ENCODE measurements at regions not wholly inside any gene's neighbourhood (a gene's known extent, or its start where the extent isn't known, plus 50 kb on each side); places are given as distances from the start of the nearest gene placed in this dataset.

DNA sequence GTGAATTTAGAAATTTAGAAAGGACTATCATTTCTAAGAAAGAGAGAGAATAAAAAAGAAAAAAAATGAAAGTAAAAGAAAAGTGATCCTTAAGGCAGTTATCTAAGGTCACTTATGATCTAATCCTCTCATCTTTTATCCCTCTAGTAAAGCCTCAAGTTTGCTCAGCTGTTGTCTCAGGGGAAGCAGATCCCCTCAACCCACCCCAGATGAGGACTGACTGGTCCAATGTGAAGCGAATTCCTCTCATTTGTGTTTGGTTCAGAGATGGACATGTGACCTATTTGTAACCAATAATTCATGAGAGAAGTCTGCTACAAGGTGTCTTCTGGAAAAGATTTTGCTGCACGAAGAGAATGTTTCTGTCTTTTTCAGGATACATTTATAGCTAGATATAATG lies 1591.3 kb downstream of the ADGRL3 start:
- H4K20me1 ChIP-seq (ENCODE audit: control insufficient read depth, insufficient read depth, insufficient read length), result no peaks in the 10 kb centered on the region
- no peak overlapping the region for H4K5ac ChIP-seq (ENCODE audit: insufficient read length, low read depth, low read length)
- H3K36me3 Mint-ChIP-seq (ENCODE audit: insufficient read depth in 1 of 3, low read depth in 3 of 3), result no peaks in the 10 kb centered on the region
- H3K79me1 ChIP-seq (ENCODE audit: insufficient read depth, low read depth, low read length, poor library complexity, severe bottlenecking), result no peaks in the 10 kb centered on the region
- no peak overlapping the region for H3K18ac ChIP-seq (ENCODE audit: insufficient read length, low read depth, low read length)
- no peak overlapping the region for H3K27ac ChIP-seq (ENCODE audit: insufficient read length, low read depth, low read length)
- no peak overlapping the region for H4K91ac ChIP-seq (ENCODE audit: insufficient read length, low read depth, low read length)
- H3K23ac ChIP-seq (ENCODE audit: insufficient read length, low read depth, low read length), result no peak overlapping the region
- no peak overlapping the region for H2BK120ac ChIP-seq (ENCODE audit: low read depth, low read length, poor library complexity, severe bottlenecking)
- H3K4me3 Mint-ChIP-seq, result no peak overlapping the region
- H3K56ac ChIP-seq (ENCODE audit: insufficient read length, low read depth, low read length), result no peak overlapping the region
- H3K79me2 ChIP-seq (ENCODE audit: insufficient read depth, low read length), result no peaks in the 10 kb centered on the region
- no peak overlapping the region for H2BK5ac ChIP-seq (ENCODE audit: insufficient read length, low read length)
- H3K4ac ChIP-seq (ENCODE audit: low read depth, low read length), result no peak overlapping the region
- no peak overlapping the region for H3K27ac Mint-ChIP-seq
- H2BK20ac ChIP-seq (ENCODE audit: low read depth, low read length, poor library complexity, severe bottlenecking), result no peak overlapping the region
- no peaks in the 10 kb centered on the region for H3K4me1 Mint-ChIP-seq
- WGBS (ENCODE audit: extremely low coverage, insufficient read length, low lambda C conversion rate), result no CpG with 5 or more reads among the region's 2 CpGs
- H3K9ac ChIP-seq (ENCODE audit: extremely low read depth, insufficient read length, low read length), result no peak overlapping the region
- H2AFZ ChIP-seq (ENCODE audit: low read length), result no peak overlapping the region
- no peaks in the 10 kb centered on the region for H3K9me3 Mint-ChIP-seq
- no peaks in the 10 kb centered on the region for H3K9me3 ChIP-seq (ENCODE audit: control insufficient read depth, low read depth, low read length)
- H2BK12ac ChIP-seq (ENCODE audit: insufficient read length, low read depth, low read length), result no peak overlapping the region
- no peak overlapping the region for H3T11ph ChIP-seq (ENCODE audit: low read length)
- H3K14ac ChIP-seq (ENCODE audit: insufficient read depth, low read length), result no peak overlapping the region
- DNase-seq, result no peak
- H2AK5ac ChIP-seq (ENCODE audit: insufficient read length, low read length), result no peak overlapping the region
- H3K23me2 ChIP-seq (ENCODE audit: insufficient read length, low read depth, low read length, poor library complexity, severe bottlenecking), result no peaks in the 10 kb centered on the region
- no peaks in the 10 kb centered on the region for H3K4me1 ChIP-seq (ENCODE audit: insufficient read depth, low read length)
- no peaks in the 10 kb centered on the region for H3K27me3 ChIP-seq (ENCODE audit: insufficient read depth, low read length)
- H2BK15ac ChIP-seq (ENCODE audit: low read depth, low read length), result no peak overlapping the region
- H3K4me2 ChIP-seq (ENCODE audit: insufficient read depth, insufficient read length, low read length), result no peak overlapping the region
- TF ChIP-seq, protein P1, sequence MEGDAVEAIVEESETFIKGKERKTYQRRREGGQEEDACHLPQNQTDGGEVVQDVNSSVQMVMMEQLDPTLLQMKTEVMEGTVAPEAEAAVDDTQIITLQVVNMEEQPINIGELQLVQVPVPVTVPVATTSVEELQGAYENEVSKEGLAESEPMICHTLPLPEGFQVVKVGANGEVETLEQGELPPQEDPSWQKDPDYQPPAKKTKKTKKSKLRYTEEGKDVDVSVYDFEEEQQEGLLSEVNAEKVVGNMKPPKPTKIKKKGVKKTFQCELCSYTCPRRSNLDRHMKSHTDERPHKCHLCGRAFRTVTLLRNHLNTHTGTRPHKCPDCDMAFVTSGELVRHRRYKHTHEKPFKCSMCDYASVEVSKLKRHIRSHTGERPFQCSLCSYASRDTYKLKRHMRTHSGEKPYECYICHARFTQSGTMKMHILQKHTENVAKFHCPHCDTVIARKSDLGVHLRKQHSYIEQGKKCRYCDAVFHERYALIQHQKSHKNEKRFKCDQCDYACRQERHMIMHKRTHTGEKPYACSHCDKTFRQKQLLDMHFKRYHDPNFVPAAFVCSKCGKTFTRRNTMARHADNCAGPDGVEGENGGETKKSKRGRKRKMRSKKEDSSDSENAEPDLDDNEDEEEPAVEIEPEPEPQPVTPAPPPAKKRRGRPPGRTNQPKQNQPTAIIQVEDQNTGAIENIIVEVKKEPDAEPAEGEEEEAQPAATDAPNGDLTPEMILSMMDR (conservative IDR thresholded peaks at IDR 0.05), result no peak
- H3K27me3 Mint-ChIP-seq (ENCODE audit: low read depth), result no peaks in the 10 kb centered on the region
- H4K8ac ChIP-seq (replicated peaks; ENCODE audit: insufficient read length, low read depth, low read length), result no peak overlapping the region

Measured in H9 (cell line).